ENCODE measurements at regions not wholly inside any gene's neighbourhood (a gene's known extent, or its start where the extent isn't known, plus 50 kb on each side); places are given as distances from the start of the nearest gene placed in this dataset.

DNA sequence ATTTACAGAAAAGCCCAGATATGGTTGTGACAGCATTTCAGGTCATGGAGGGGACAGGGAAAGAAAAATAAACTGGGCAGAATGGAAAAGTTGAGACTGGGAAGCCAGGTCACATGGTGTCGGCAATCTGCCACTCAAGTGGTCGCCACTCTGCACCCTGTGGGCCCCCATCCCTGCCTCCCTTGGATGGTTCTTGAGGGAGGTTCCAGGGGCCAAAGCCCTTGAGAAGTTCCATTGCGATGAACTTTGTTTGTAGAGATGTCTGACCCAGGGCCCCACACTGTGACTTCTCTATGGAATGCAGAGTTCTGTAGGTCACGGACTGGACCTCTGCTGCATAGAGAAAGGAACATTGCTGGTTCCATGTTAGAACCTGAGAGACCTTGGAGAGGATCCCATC lies 105.7 kb upstream of the SLC14A2 start:
- intact Hi-C loops (cut with micrococcal nuclease; ENCODE audit: unreplicated experiment) = no loop called here
- Histone ChIP-seq H3K36me3 (ENCODE audit: control insufficient read depth in 2 of 2, insufficient read depth in 2 of 2, low read length in 1 of 2) (no peaks in the 10 kb centered on the region), H4K20me1 (ENCODE audit: control insufficient read depth, insufficient read depth) (no peaks in the 10 kb centered on the region), H3K27ac (ENCODE audit: control insufficient read depth, insufficient read depth) (no peak overlapping the region), H2AFZ (ENCODE audit: control insufficient read depth, low read depth, low read length) (no peak overlapping the region), H3K9ac (ENCODE audit: control insufficient read depth, insufficient read depth, low read length) (no peak overlapping the region), H3K4me3 (no peak overlapping the region), H3K4me1 (ENCODE audit: control insufficient read depth, insufficient read depth, low read length) (no peaks in the 10 kb centered on the region), H3K4me2 (ENCODE audit: control insufficient read depth, insufficient read depth) (no peak overlapping the region), H3K9me3 (replicated peaks; ENCODE audit: control insufficient read depth, insufficient read depth, low read length) (no peaks in the 10 kb centered on the region; the same call in 2 of the 3 replicates), H3K79me2 (ENCODE audit: control insufficient read depth, insufficient read depth, low read length) (no peaks in the 10 kb centered on the region), H3K27me3 (replicated peaks in 1 of 2; ENCODE audit: control insufficient read depth in 2 of 2, insufficient read depth in 2 of 2, low read length in 1 of 2) (no peaks in the 10 kb centered on the region)
- ChIA-PET CTCF (no interaction called here), RAD21 (ENCODE audit: unreplicated experiment) (no interaction called here), POLR2A (no interaction called here), SMC1A (ENCODE audit: uncharacterized antibody, unreplicated experiment) (no interaction called here)
- BruUV-seq (replicated peaks) = no TSS peak
- FAIRE-seq (no peak), ATAC-seq (no peak), DNase-seq (ENCODE audit: low read depth, low spot score) (no peak)
- no peak for TF ChIP-seq RAD21 (IDR thresholded peaks at IDR 0.05; ENCODE audit: insufficient read depth, low read depth, low read length)
- TF ChIP-seq TARDBP (IDR thresholded peaks at IDR 0.05; ENCODE audit: borderline replicate concordance) = no peak
- TF ChIP-seq, protein P1, sequence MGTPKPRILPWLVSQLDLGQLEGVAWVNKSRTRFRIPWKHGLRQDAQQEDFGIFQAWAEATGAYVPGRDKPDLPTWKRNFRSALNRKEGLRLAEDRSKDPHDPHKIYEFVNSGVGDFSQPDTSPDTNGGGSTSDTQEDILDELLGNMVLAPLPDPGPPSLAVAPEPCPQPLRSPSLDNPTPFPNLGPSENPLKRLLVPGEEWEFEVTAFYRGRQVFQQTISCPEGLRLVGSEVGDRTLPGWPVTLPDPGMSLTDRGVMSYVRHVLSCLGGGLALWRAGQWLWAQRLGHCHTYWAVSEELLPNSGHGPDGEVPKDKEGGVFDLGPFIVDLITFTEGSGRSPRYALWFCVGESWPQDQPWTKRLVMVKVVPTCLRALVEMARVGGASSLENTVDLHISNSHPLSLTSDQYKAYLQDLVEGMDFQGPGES (IDR thresholded peaks at IDR 0.05) = no peak
- no peak for TF ChIP-seq ZNF274 (IDR thresholded peaks at IDR 0.05; ENCODE audit: insufficient read depth, insufficient read length)
- no peak for TF ChIP-seq EED (IDR thresholded peaks at IDR 0.05; ENCODE audit: low read depth)
- no peak for TF ChIP-seq RFX5 (IDR thresholded peaks at IDR 0.05; ENCODE audit: low read depth, low read length)
- TF ChIP-seq, protein P2, sequence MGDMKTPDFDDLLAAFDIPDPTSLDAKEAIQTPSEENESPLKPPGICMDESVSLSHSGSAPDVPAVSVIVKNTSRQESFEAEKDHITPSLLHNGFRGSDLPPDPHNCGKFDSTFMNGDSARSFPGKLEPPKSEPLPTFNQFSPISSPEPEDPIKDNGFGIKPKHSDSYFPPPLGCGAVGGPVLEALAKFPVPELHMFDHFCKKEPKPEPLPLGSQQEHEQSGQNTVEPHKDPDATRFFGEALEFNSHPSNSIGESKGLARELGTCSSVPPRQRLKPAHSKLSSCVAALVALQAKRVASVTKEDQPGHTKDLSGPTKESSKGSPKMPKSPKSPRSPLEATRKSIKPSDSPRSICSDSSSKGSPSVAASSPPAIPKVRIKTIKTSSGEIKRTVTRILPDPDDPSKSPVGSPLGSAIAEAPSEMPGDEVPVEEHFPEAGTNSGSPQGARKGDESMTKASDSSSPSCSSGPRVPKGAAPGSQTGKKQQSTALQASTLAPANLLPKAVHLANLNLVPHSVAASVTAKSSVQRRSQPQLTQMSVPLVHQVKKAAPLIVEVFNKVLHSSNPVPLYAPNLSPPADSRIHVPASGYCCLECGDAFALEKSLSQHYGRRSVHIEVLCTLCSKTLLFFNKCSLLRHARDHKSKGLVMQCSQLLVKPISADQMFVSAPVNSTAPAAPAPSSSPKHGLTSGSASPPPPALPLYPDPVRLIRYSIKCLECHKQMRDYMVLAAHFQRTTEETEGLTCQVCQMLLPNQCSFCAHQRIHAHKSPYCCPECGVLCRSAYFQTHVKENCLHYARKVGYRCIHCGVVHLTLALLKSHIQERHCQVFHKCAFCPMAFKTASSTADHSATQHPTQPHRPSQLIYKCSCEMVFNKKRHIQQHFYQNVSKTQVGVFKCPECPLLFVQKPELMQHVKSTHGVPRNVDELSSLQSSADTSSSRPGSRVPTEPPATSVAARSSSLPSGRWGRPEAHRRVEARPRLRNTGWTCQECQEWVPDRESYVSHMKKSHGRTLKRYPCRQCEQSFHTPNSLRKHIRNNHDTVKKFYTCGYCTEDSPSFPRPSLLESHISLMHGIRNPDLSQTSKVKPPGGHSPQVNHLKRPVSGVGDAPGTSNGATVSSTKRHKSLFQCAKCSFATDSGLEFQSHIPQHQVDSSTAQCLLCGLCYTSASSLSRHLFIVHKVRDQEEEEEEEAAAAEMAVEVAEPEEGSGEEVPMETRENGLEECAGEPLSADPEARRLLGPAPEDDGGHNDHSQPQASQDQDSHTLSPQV (IDR thresholded peaks at IDR 0.05) = no peak
- TF ChIP-seq RAD51 (IDR thresholded peaks at IDR 0.05) = no peak
- TF ChIP-seq SIN3A (IDR thresholded peaks at IDR 0.05; ENCODE audit: low read depth, low read length) = no peak
- no peak for TF ChIP-seq ZNF622 (IDR thresholded peaks at IDR 0.05)
- TF ChIP-seq, protein P3, sequence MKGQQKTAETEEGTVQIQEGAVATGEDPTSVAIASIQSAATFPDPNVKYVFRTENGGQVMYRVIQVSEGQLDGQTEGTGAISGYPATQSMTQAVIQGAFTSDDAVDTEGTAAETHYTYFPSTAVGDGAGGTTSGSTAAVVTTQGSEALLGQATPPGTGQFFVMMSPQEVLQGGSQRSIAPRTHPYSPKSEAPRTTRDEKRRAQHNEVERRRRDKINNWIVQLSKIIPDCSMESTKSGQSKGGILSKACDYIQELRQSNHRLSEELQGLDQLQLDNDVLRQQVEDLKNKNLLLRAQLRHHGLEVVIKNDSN (IDR thresholded peaks at IDR 0.05; ENCODE audit: borderline replicate concordance, extremely low read length, insufficient read depth, low read depth, low read length) = no peak
- no peak for TF ChIP-seq NBN (IDR thresholded peaks at IDR 0.05)
- no peak for TF ChIP-seq ASH2L (IDR thresholded peaks at IDR 0.05; ENCODE audit: borderline replicate concordance, low read depth)
- TF ChIP-seq EZH2 (IDR thresholded peaks at IDR 0.05; ENCODE audit: borderline replicate concordance, control insufficient read depth, low read depth, low read length) = no peak
- TF ChIP-seq EP300 (IDR thresholded peaks at IDR 0.05; ENCODE audit: borderline replicate concordance in 1 of 2, control insufficient read depth in 1 of 2, low read depth in 2 of 2, low read length in 2 of 2) = no peak
- no peak for TF ChIP-seq PML (IDR thresholded peaks at IDR 0.05; ENCODE audit: low read length)
- TF ChIP-seq HDAC2 (IDR thresholded peaks at IDR 0.05) = no peak
- no peak for TF ChIP-seq JUNB (IDR thresholded peaks at IDR 0.05)
- no peak for TF ChIP-seq SMC3 (IDR thresholded peaks at IDR 0.05; ENCODE audit: borderline replicate concordance, low read length)
- 36% methylated on average over 4 of the region's 4 CpGs for WGBS (ENCODE audit: insufficient coverage, insufficient replicate concordance, low lambda C conversion rate, missing lambda C conversion rate)
- in situ Hi-C loops (cut with MboI) = no loop called here

Data from GM12878 (cell line).